GM18498 (cell line): ENCODE measurements at regions not wholly inside any gene's neighbourhood (a gene's known extent, or its start where the extent isn't known, plus 50 kb on each side); places are given as distances from the start of the nearest gene placed in this dataset.
"Not testable (repeated sequence)": the region's sequence is repeated elsewhere in the genome, so short reads cannot be mapped to it uniquely, and the experiment has no call there.

Experiments used
- ATAC-seq: cut with Tn5 transposase; IDR thresholded peaks from one replicate; pipeline ENCODE4 v1.9.1; 2021; ENCODE audit warnings: mild to moderate bottlenecking, moderate library complexity; ENCODE audit not compliant: unreplicated experiment

- not testable (repeated sequence) for ATAC-seq
These were observed 124.5 kb upstream of the GOT2 start for GRCh38 chr16:58858577-58858976.

GRCh38 chr16:58855291-58855863 is 121.3 kb upstream of the GOT2 start:
- no peak for ATAC-seq

- ATAC-seq: peak; percentile 80
These were observed 120.0 kb upstream of the GOT2 start for GRCh38 chr16:58853854-58854791.

GRCh38 chr16:58850678-58851020 is 116.5 kb upstream of the GOT2 start:
- ATAC-seq: no peak

- ATAC-seq: no peak
These were observed 116.0 kb upstream of the GOT2 start for GRCh38 chr16:58850019-58850677.

GRCh38 chr16:58848662-58849002 is 114.5 kb upstream of the GOT2 start:
- ATAC-seq: no peak

- no peak for ATAC-seq
These were observed 114.0 kb upstream of the GOT2 start for GRCh38 chr16:58847902-58848661.

GRCh38 chr16:58846226-58846625 is 112.1 kb upstream of the GOT2 start:
- ATAC-seq: not testable (repeated sequence)

GRCh38 chr16:58843675-58844074 is 109.6 kb upstream of the GOT2 start:
- no peak for ATAC-seq

- ATAC-seq: peak; percentile 76
These were observed 108.6 kb upstream of the GOT2 start for GRCh38 chr16:58842746-58843145.

GRCh38 chr16:58842156-58842555 is 108.0 kb upstream of the GOT2 start:
- peak; percentile 59 for ATAC-seq

GRCh38 chr16:58837950-58838349 is 103.8 kb upstream of the GOT2 start:
- ATAC-seq: no peak

- ATAC-seq: no peak
These were observed 102.3 kb upstream of the GOT2 start for GRCh38 chr16:58836427-58836826.

GRCh38 chr16:58832386-58832895 is 98.3 kb upstream of the GOT2 start:
- no peak for ATAC-seq

- ATAC-seq: no peak
These were observed 97.3 kb upstream of the GOT2 start for GRCh38 chr16:58831386-58831785.

GRCh38 chr16:58828901-58829545 is 94.9 kb upstream of the GOT2 start:
- ATAC-seq: no peak

GRCh38 chr16:58824201-58824600 is 90.1 kb upstream of the GOT2 start:
- no peak for ATAC-seq

GRCh38 chr16:58821886-58822285 is 87.8 kb upstream of the GOT2 start:
- ATAC-seq: no peak

- no peak for ATAC-seq
These were observed 86.3 kb upstream of the GOT2 start for GRCh38 chr16:58820411-58820810.

- ATAC-seq: no peak
These were observed 81.2 kb upstream of the GOT2 start for GRCh38 chr16:58815181-58815888.
